Suprapubic skin (tissue), 4 donors: ENCODE measurements at regions not wholly inside any gene's neighbourhood (a gene's known extent, or its start where the extent isn't known, plus 50 kb on each side); places are given as distances from the start of the nearest gene placed in this dataset.

Experiments
- DNase-seq, 2 donors: peaks; one replicate each; pipeline ENCODE4 v3.0.0-alpha.2; 2019; ENCODE audit warnings: low spot score in 2 of 2
- H3K27ac ChIP-seq: fragments of 200-600 bp; sonication (generic); one replicate; pipeline ENCODE4 v1.5.1; 2019
- H3K27me3 ChIP-seq: fragments of 200-600 bp; sonication (generic); one replicate; pipeline ENCODE4 v1.5.1; 2019
- H3K36me3 ChIP-seq: fragments of 200-600 bp; sonication (generic); one replicate; pipeline ENCODE4 v1.5.1; 2019
- H3K4me1 ChIP-seq: fragments of 200-600 bp; sonication (generic); one replicate; pipeline ENCODE4 v1.5.1; 2019
- H3K4me3 ChIP-seq: fragments of 200-600 bp; sonication (generic); one replicate; pipeline ENCODE4 v1.5.1; 2019; ENCODE audit warnings: mild to moderate bottlenecking
- H3K9me3 ChIP-seq: fragments of 200-600 bp; sonication (generic); one replicate; pipeline ENCODE4 v1.5.1; 2019
- EP300 ChIP-seq: sonication (generic); formaldehyde crosslinking; IDR thresholded peaks from one replicate; pipeline ENCODE4 v1.6.1; 2017; ENCODE audit warnings: antibody characterized with exemption
- POLR2A ChIP-seq, 2 donors: fragments of 450-650 bp; IDR thresholded peaks; one replicate each; pipeline ENCODE4 v1.6.1; 2017; ENCODE audit warnings: antibody characterized with exemption in 2 of 2, mild to moderate bottlenecking in 2 of 2, moderate library complexity in 2 of 2
- POLR2AphosphoS5 ChIP-seq, 3 donors: sonication (generic); formaldehyde crosslinking; IDR thresholded peaks; one replicate each; pipeline ENCODE4 v1.6.1; 2017; ENCODE audit warnings: antibody characterized with exemption in 3 of 3
- WGBS: methylation state at CpG from one replicate; pipeline ENCODE4 v1.1.5; 2018; 5-methylcytosine and 5-hydroxymethylcytosine counted together
- TF ChIP-seq, protein P1 (sequence below), 2 donors: fragments of 200-600 bp in 1 of 2; fragments of 450-650 bp in 1 of 2; sonication (generic) in 1 of 2; IDR thresholded peaks; one replicate each; pipeline ENCODE4 v1.5.1; 2016 to 2019; ENCODE audit warnings: antibody characterized with exemption in 2 of 2, mild to moderate bottlenecking in 1 of 2, moderate library complexity in 1 of 2

- 63% methylated on average over 2 of the region's 2 CpGs for WGBS
- no peak for DNase-seq
- Histone ChIP-seq H3K9me3 (no peaks in the 10 kb centered on the region), H3K4me3 (no peak overlapping the region), H3K27ac (no peak overlapping the region), H3K4me1 (peaks cover 2% of the 10 kb centered on the region), H3K36me3 (no peaks in the 10 kb centered on the region), H3K27me3 (no peaks in the 10 kb centered on the region)
- no peak for TF ChIP-seq EP300
- TF ChIP-seq, protein P1, sequence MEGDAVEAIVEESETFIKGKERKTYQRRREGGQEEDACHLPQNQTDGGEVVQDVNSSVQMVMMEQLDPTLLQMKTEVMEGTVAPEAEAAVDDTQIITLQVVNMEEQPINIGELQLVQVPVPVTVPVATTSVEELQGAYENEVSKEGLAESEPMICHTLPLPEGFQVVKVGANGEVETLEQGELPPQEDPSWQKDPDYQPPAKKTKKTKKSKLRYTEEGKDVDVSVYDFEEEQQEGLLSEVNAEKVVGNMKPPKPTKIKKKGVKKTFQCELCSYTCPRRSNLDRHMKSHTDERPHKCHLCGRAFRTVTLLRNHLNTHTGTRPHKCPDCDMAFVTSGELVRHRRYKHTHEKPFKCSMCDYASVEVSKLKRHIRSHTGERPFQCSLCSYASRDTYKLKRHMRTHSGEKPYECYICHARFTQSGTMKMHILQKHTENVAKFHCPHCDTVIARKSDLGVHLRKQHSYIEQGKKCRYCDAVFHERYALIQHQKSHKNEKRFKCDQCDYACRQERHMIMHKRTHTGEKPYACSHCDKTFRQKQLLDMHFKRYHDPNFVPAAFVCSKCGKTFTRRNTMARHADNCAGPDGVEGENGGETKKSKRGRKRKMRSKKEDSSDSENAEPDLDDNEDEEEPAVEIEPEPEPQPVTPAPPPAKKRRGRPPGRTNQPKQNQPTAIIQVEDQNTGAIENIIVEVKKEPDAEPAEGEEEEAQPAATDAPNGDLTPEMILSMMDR (IDR thresholded peaks at IDR 0.05) = no peak
- TF ChIP-seq POLR2AphosphoS5 (IDR thresholded peaks at IDR 0.05) = no peak
- no peak for TF ChIP-seq POLR2A (IDR thresholded peaks at IDR 0.05)
These were observed 728.3 kb upstream of the SGO1 start for GRCh38 chr3:20914310-20914709.

GRCh38 chr3:20912406-20912805, 726.4 kb upstream of the SGO1 start:
- H3K4me3 ChIP-seq = no peak overlapping the region
- TF ChIP-seq, protein P1 (IDR thresholded peaks at IDR 0.05) = no peak
- TF ChIP-seq POLR2AphosphoS5 (IDR thresholded peaks at IDR 0.05) (no peak), POLR2A (IDR thresholded peaks at IDR 0.05) (no peak), EP300 (no peak)
- H3K4me1 ChIP-seq = peaks cover 2% of the 10 kb centered on the region
- no peak for DNase-seq
- no peak overlapping the region for H3K27ac ChIP-seq
- H3K27me3 ChIP-seq = no peaks in the 10 kb centered on the region
- H3K9me3 ChIP-seq = no peaks in the 10 kb centered on the region
- no peaks in the 10 kb centered on the region for H3K36me3 ChIP-seq
- 70% methylated on average over 2 of the region's 2 CpGs for WGBS

GRCh38 chr3:20909511-20909910, 723.5 kb upstream of the SGO1 start:
- Histone ChIP-seq H3K27ac (no peak overlapping the region), H3K9me3 (no peaks in the 10 kb centered on the region), H3K27me3 (no peaks in the 10 kb centered on the region), H3K36me3 (no peaks in the 10 kb centered on the region), H3K4me3 (no peak overlapping the region), H3K4me1 (peaks cover 2% of the 10 kb centered on the region)
- DNase-seq = no peak
- TF ChIP-seq POLR2A (IDR thresholded peaks at IDR 0.05) (no peak), EP300 (no peak), POLR2AphosphoS5 (IDR thresholded peaks at IDR 0.05) (no peak)
- TF ChIP-seq, protein P1 (IDR thresholded peaks at IDR 0.05) = no peak
- 72% methylated on average over 3 of the region's 3 CpGs for WGBS

DNA sequence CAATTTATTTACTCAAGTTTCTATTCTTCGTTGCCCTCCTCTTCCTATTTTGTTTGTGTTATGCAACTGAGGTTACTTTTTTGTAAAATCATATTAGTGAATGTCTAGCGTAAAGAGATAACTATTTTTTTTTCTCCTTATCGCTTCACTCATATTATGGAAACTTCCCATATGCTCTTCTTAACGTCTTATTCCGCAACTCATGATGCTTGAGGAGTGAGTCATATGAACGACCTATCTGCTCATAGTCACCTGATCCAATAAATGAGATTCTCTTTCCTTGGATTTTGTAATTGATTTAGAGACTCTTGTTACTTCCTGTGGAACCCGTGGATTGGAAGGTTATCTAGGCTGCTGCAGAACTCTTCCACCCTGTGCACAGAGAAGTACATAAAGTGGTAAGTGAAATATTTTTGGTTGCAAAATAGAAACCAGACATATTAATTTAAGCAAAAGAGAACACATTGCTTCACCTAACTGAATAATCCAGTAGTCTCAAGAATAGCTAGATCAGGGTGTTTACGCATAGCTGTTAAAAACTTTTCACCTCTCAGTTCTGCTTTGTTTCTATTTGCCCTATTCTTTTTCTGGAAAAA, 719.3 kb upstream of the SGO1 start:
- H3K27ac ChIP-seq = no peak overlapping the region
- H3K36me3 ChIP-seq = no peaks in the 10 kb centered on the region
- no peak overlapping the region for H3K4me3 ChIP-seq
- H3K27me3 ChIP-seq = no peaks in the 10 kb centered on the region
- H3K9me3 ChIP-seq = no peaks in the 10 kb centered on the region
- TF ChIP-seq, protein P1 (IDR thresholded peaks at IDR 0.05) = no peak
- TF ChIP-seq EP300 (no peak), POLR2AphosphoS5 (IDR thresholded peaks at IDR 0.05) (no peak), POLR2A (IDR thresholded peaks at IDR 0.05) (no peak)
- H3K4me1 ChIP-seq = peaks cover 2% of the 10 kb centered on the region
- no peak for DNase-seq
- WGBS = 75% methylated on average over 8 of the region's 8 CpGs

DNA sequence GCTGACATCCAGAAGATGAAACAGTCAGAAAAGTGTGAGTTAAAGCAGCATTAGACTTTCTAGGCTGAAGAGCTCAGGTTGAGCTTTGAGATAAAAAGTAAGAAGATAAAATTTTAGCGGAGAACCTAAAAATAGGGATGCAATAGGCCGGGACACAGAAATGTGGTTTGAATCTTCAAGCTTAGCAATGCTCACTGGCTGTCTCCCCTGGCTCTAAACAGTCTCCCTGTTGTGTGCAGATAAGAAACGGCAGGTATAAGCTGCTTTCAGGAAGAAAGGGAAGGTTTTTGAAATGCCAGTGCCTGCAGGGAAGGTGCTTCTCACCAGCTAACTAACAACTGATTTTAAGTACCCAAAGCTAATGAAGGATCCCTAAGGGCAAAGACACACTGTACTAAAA, 718.7 kb upstream of the SGO1 start:
- no peaks in the 10 kb centered on the region for H3K9me3 ChIP-seq
- DNase-seq = no peak

More for the DNA sequence above, 718.7 kb upstream of the SGO1 start:
- Histone ChIP-seq H3K27ac (no peak overlapping the region), H3K27me3 (no peaks in the 10 kb centered on the region), H3K4me1 (peaks cover 2% of the 10 kb centered on the region), H3K4me3 (no peak overlapping the region), H3K36me3 (no peaks in the 10 kb centered on the region)
- 47% methylated on average over 3 of the region's 3 CpGs for WGBS
- TF ChIP-seq EP300 (no peak), POLR2A (IDR thresholded peaks at IDR 0.05) (no peak), POLR2AphosphoS5 (IDR thresholded peaks at IDR 0.05) (no peak)
- TF ChIP-seq, protein P1 (IDR thresholded peaks at IDR 0.05) = no peak
